SK-N-SH (cell line): ENCODE measurements at regions not wholly inside any gene's neighbourhood (a gene's known extent, or its start where the extent isn't known, plus 50 kb on each side); places are given as distances from the start of the nearest gene placed in this dataset.

Source experiments
- CHD2 ChIP-seq: fragments of 150-350 bp; IDR thresholded peaks from 2 replicates; pipeline ENCODE4 v1.6.1; 2018; ENCODE audit warnings: low read length; ENCODE audit not compliant: partially characterized antibody
- EP300 ChIP-seq, 2 experiments: IDR thresholded peaks; 2 replicates each; pipeline versions ENCODE4 v1.4.0 to v1.6.1; 2012; ENCODE audit warnings: borderline replicate concordance in 1 of 2, low read depth in 1 of 2, low read length in 1 of 2
- NFIC ChIP-seq: IDR thresholded peaks from 2 replicates; pipeline ENCODE4 v1.4.0; 2012; ENCODE audit warnings: borderline replicate concordance
- POLR2AphosphoS5 ChIP-seq: IDR thresholded peaks from 2 replicates; pipeline ENCODE4 v1.6.1; 2012; ENCODE audit warnings: low read depth, low read length
- RFX5 ChIP-seq: IDR thresholded peaks from 2 replicates; pipeline ENCODE4 v1.6.1; 2012; ENCODE audit warnings: mild to moderate bottlenecking, improper control_type of control experiment, low read length
- SMC3 ChIP-seq: IDR thresholded peaks from 2 replicates; pipeline ENCODE4 v1.6.1; 2012; ENCODE audit warnings: low read depth, low read length, improper control_type of control experiment
- ZBTB33 ChIP-seq: IDR thresholded peaks from 2 replicates; pipeline ENCODE4 v1.4.0; 2012; ENCODE audit warnings: low read depth, borderline replicate concordance
- TF ChIP-seq, protein P1 (sequence below): fragments of 200-600 bp; sonication (generic); IDR thresholded peaks from 2 replicates; pipeline ENCODE4 v1.6.1; 2017; ENCODE audit warnings: antibody characterized with exemption, mild to moderate bottlenecking, moderate library complexity
- TF ChIP-seq, protein P2 (sequence below): IDR thresholded peaks from 2 replicates; pipeline ENCODE4 v1.6.1; 2012; ENCODE audit warnings: mild to moderate bottlenecking, low read depth, low read length, moderate library complexity

GRCh38 chr6:126761854-126762253, 356.6 kb upstream of the RSPO3 start:
- TF ChIP-seq, protein P1, sequence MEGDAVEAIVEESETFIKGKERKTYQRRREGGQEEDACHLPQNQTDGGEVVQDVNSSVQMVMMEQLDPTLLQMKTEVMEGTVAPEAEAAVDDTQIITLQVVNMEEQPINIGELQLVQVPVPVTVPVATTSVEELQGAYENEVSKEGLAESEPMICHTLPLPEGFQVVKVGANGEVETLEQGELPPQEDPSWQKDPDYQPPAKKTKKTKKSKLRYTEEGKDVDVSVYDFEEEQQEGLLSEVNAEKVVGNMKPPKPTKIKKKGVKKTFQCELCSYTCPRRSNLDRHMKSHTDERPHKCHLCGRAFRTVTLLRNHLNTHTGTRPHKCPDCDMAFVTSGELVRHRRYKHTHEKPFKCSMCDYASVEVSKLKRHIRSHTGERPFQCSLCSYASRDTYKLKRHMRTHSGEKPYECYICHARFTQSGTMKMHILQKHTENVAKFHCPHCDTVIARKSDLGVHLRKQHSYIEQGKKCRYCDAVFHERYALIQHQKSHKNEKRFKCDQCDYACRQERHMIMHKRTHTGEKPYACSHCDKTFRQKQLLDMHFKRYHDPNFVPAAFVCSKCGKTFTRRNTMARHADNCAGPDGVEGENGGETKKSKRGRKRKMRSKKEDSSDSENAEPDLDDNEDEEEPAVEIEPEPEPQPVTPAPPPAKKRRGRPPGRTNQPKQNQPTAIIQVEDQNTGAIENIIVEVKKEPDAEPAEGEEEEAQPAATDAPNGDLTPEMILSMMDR: no peak
- TF ChIP-seq ZBTB33: no peak
- TF ChIP-seq POLR2AphosphoS5: no peak
- no peak for TF ChIP-seq NFIC
- TF ChIP-seq SMC3: no peak
- no peak for TF ChIP-seq RFX5
- TF ChIP-seq, protein P2, sequence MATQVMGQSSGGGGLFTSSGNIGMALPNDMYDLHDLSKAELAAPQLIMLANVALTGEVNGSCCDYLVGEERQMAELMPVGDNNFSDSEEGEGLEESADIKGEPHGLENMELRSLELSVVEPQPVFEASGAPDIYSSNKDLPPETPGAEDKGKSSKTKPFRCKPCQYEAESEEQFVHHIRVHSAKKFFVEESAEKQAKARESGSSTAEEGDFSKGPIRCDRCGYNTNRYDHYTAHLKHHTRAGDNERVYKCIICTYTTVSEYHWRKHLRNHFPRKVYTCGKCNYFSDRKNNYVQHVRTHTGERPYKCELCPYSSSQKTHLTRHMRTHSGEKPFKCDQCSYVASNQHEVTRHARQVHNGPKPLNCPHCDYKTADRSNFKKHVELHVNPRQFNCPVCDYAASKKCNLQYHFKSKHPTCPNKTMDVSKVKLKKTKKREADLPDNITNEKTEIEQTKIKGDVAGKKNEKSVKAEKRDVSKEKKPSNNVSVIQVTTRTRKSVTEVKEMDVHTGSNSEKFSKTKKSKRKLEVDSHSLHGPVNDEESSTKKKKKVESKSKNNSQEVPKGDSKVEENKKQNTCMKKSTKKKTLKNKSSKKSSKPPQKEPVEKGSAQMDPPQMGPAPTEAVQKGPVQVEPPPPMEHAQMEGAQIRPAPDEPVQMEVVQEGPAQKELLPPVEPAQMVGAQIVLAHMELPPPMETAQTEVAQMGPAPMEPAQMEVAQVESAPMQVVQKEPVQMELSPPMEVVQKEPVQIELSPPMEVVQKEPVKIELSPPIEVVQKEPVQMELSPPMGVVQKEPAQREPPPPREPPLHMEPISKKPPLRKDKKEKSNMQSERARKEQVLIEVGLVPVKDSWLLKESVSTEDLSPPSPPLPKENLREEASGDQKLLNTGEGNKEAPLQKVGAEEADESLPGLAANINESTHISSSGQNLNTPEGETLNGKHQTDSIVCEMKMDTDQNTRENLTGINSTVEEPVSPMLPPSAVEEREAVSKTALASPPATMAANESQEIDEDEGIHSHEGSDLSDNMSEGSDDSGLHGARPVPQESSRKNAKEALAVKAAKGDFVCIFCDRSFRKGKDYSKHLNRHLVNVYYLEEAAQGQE: no peak
- TF ChIP-seq EP300 (IDR thresholded peaks at IDR 0.05; ENCODE audit: borderline replicate concordance in 1 of 2, low read depth in 1 of 2, low read length in 1 of 2): no peak
- no peak for TF ChIP-seq CHD2
